ENCODE measurements at regions not wholly inside any gene's neighbourhood (a gene's known extent, or its start where the extent isn't known, plus 50 kb on each side); places are given as distances from the start of the nearest gene placed in this dataset.

DNA sequence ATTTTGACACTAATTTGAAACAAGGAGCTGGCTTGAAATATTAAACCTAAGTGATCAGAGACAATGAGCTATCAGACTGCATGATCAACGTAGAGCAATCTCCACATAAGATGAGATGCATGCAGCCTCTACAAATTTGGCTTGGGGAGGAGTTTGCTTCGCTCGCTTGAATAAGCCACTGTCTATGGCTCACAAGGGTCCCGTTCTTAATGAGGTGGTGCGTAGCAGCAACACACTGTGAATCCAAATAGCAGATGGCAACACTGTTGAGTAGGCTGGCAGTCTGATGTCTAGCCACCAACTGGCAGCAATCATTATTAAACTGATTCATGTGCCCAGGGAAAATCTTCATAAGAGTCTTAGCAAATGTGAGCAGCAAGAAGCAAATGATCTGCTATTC is 125.4 kb upstream of the CCDC54 start (continued):
- TF ChIP-seq CREB1 (CRISPR knock-in tag; IDR thresholded peaks at IDR 0.05; ENCODE audit: low read depth): no peak
- no peak for TF ChIP-seq ZNF114 (CRISPR knock-in tag; IDR thresholded peaks at IDR 0.05)
- no peak for TF ChIP-seq STAT1 (IDR thresholded peaks at IDR 0.05; ENCODE audit: unreplicated experiment)
- TF ChIP-seq CTCF (conservative IDR thresholded peaks at IDR 0.05; ENCODE audit: low read depth in 2 of 2): no peak
- TF ChIP-seq EZH2 (IDR thresholded peaks at IDR 0.05; ENCODE audit: low read depth, unreplicated experiment): no peak
- TF ChIP-seq JUNB (IDR thresholded peaks at IDR 0.05; ENCODE audit: unreplicated experiment): no peak
- TF ChIP-seq EZH2phosphoT487 (IDR thresholded peaks at IDR 0.05; ENCODE audit: unreplicated experiment): no peak
- TF ChIP-seq POLR2AphosphoS5 (IDR thresholded peaks at IDR 0.05; ENCODE audit: low read depth): no peak

- H3K4me1 Mint-ChIP-seq: no peaks in the 10 kb centered on the region
- Histone ChIP-seq H3K4me2 (no peak overlapping the region), H3K27me3 (ENCODE audit: insufficient read depth) (no peaks in the 10 kb centered on the region), H3K9me2 (ENCODE audit: insufficient read depth) (no peaks in the 10 kb centered on the region), H3K4me1 (ENCODE audit: insufficient read depth) (no peaks in the 10 kb centered on the region), H3F3A (replicated peaks; ENCODE audit: low read depth) (no peaks in the 10 kb centered on the region), H3K36me3 (ENCODE audit: insufficient read depth) (no peaks in the 10 kb centered on the region), H3K27ac (ENCODE audit: low read depth) (no peak overlapping the region), H4K20me1 (replicated peaks; ENCODE audit: insufficient read depth) (no peaks in the 10 kb centered on the region), H2AFZ (no peak overlapping the region), H3K4me3 (no peak overlapping the region), H3K79me2 (replicated peaks; ENCODE audit: insufficient read depth) (no peaks in the 10 kb centered on the region)
- H3K4me3 Mint-ChIP-seq: no peak overlapping the region
- ATAC-seq (no peak), DNase-seq (ENCODE audit: low spot score) (no peak)
- H3K9me3 Mint-ChIP-seq: no peaks in the 10 kb centered on the region
- no peaks in the 10 kb centered on the region for H3K27me3 Mint-ChIP-seq (ENCODE audit: insufficient read depth, low read depth, poor library complexity)
- H3K36me3 Mint-ChIP-seq (ENCODE audit: low read depth): no peaks in the 10 kb centered on the region
- H3K27ac Mint-ChIP-seq: no peak overlapping the region
- TF ChIP-seq JUNB (IDR thresholded peaks at IDR 0.05; ENCODE audit: unreplicated experiment) (no peak), NANOG (IDR thresholded peaks at IDR 0.05; ENCODE audit: borderline replicate concordance) (no peak), POLR2AphosphoS5 (IDR thresholded peaks at IDR 0.05; ENCODE audit: low read depth) (no peak), EZH2phosphoT487 (IDR thresholded peaks at IDR 0.05; ENCODE audit: unreplicated experiment) (no peak), CTCF (conservative IDR thresholded peaks at IDR 0.05; ENCODE audit: low read depth in 2 of 2) (no peak), STAT1 (IDR thresholded peaks at IDR 0.05; ENCODE audit: unreplicated experiment) (no peak), ZNF114 (CRISPR knock-in tag; IDR thresholded peaks at IDR 0.05) (no peak), EZH2 (IDR thresholded peaks at IDR 0.05; ENCODE audit: low read depth, unreplicated experiment) (no peak), ZNF331 (CRISPR knock-in tag; IDR thresholded peaks at IDR 0.05; ENCODE audit: low read depth) (no peak), CREB1 (CRISPR knock-in tag; IDR thresholded peaks at IDR 0.05; ENCODE audit: low read depth) (no peak)
- TF ChIP-seq, protein P1, sequence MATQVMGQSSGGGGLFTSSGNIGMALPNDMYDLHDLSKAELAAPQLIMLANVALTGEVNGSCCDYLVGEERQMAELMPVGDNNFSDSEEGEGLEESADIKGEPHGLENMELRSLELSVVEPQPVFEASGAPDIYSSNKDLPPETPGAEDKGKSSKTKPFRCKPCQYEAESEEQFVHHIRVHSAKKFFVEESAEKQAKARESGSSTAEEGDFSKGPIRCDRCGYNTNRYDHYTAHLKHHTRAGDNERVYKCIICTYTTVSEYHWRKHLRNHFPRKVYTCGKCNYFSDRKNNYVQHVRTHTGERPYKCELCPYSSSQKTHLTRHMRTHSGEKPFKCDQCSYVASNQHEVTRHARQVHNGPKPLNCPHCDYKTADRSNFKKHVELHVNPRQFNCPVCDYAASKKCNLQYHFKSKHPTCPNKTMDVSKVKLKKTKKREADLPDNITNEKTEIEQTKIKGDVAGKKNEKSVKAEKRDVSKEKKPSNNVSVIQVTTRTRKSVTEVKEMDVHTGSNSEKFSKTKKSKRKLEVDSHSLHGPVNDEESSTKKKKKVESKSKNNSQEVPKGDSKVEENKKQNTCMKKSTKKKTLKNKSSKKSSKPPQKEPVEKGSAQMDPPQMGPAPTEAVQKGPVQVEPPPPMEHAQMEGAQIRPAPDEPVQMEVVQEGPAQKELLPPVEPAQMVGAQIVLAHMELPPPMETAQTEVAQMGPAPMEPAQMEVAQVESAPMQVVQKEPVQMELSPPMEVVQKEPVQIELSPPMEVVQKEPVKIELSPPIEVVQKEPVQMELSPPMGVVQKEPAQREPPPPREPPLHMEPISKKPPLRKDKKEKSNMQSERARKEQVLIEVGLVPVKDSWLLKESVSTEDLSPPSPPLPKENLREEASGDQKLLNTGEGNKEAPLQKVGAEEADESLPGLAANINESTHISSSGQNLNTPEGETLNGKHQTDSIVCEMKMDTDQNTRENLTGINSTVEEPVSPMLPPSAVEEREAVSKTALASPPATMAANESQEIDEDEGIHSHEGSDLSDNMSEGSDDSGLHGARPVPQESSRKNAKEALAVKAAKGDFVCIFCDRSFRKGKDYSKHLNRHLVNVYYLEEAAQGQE (IDR thresholded peaks at IDR 0.05; ENCODE audit: unreplicated experiment): no peak
- TF ChIP-seq, protein P2, sequence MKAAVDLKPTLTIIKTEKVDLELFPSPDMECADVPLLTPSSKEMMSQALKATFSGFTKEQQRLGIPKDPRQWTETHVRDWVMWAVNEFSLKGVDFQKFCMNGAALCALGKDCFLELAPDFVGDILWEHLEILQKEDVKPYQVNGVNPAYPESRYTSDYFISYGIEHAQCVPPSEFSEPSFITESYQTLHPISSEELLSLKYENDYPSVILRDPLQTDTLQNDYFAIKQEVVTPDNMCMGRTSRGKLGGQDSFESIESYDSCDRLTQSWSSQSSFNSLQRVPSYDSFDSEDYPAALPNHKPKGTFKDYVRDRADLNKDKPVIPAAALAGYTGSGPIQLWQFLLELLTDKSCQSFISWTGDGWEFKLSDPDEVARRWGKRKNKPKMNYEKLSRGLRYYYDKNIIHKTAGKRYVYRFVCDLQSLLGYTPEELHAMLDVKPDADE (IDR thresholded peaks at IDR 0.05): no peak
These were observed 120.3 kb upstream of the CCDC54 start for GRCh38 chr3:107256963-107257362.

Measured in GM23338 (cell line).